DMS53 treated with DMSO at 0.1 percent for 48 hours (cell line): ENCODE measurements at regions not wholly inside any gene's neighbourhood (a gene's known extent, or its start where the extent isn't known, plus 50 kb on each side); places are given as distances from the start of the nearest gene placed in this dataset.

Experiments used
- DNase-seq: peaks from one replicate; lab custom pipeline; 2025; ENCODE audit not compliant: unreplicated experiment; lab: John Stamatoyannopoulos, UW

GRCh38 chr6:28585335-28585734 is 59.7 kb downstream of the GPX5 start:
- no peak for DNase-seq

- DNase-seq, result no peak
Observed at GRCh38 chr6:28586324-28586723, 60.6 kb downstream of the GPX5 start.

GRCh38 chr6:28586962-28587745 is 61.5 kb downstream of the GPX5 start:
- no peak for DNase-seq

- no peak for DNase-seq
Observed at GRCh38 chr6:28587746-28588075, 62.0 kb downstream of the GPX5 start.

GRCh38 chr6:28588666-28589065 is 63.0 kb downstream of the GPX5 start:
- no peak for DNase-seq

GRCh38 chr6:28589234-28589956 is 63.7 kb downstream of the GPX5 start:
- no peak for DNase-seq

- DNase-seq, result no peak
Observed at GRCh38 chr6:28589957-28590349, 64.3 kb downstream of the GPX5 start.

GRCh38 chr6:28597217-28597835 is 71.6 kb downstream of the GPX5 start:
- no peak for DNase-seq

GRCh38 chr6:28597924-28598722 is 72.4 kb downstream of the GPX5 start:
- DNase-seq, result no peak

- DNase-seq, result no peak
Observed at GRCh38 chr6:28598757-28599686, 73.3 kb downstream of the GPX5 start.

- no peak for DNase-seq
Observed at GRCh38 chr6:28600245-28600644, 74.6 kb downstream of the GPX5 start.

GRCh38 chr6:28603891-28604290 is 78.2 kb downstream of the GPX5 start:
- no peak for DNase-seq

- no peak for DNase-seq
Observed at GRCh38 chr6:28606424-28607391, 81.0 kb downstream of the GPX5 start.

- DNase-seq, result no peak
Observed at GRCh38 chr6:28607990-28608389, 82.3 kb downstream of the GPX5 start.

- DNase-seq, result no peak
Observed at GRCh38 chr6:28609672-28610071, 84.0 kb downstream of the GPX5 start.

GRCh38 chr6:28615616-28615954 is 89.9 kb downstream of the GPX5 start:
- DNase-seq, result no peak

GRCh38 chr6:28615955-28616747 is 90.5 kb downstream of the GPX5 start:
- DNase-seq, result no peak

GRCh38 chr6:28618898-28619555 is 93.3 kb downstream of the GPX5 start:
- DNase-seq, result no peak
